CD4-positive, alpha-beta T cell (primary cell): ENCODE measurements at regions not wholly inside any gene's neighbourhood (a gene's known extent, or its start where the extent isn't known, plus 50 kb on each side); places are given as distances from the start of the nearest gene placed in this dataset.

Experiments used
- ATAC-seq: fragments of 200-7000 bp; cut with Tn5 transposase; one replicate; pipeline ENCODE4 v1.10.0; 2022; ENCODE audit warnings: mild to moderate bottlenecking; ENCODE audit not compliant: poor library complexity
- CTCF ChIA-PET: fragments of 350-600 bp; sonication (Branson Sonifier 250); formaldehyde crosslinking; loops from one replicate; lab custom pipeline; 2021; ENCODE audit warnings: antibody characterized with exemption, inconsistent platforms; lab: Charles Lee
- POLR2A ChIA-PET: fragments of 350-600 bp; sonication (Branson Sonifier 250); formaldehyde crosslinking; loops from one replicate; lab custom pipeline; 2021; ENCODE audit warnings: antibody characterized with exemption, inconsistent platforms; lab: Charles Lee
- DNase-seq, 14 experiments: peaks; one replicate each; pipeline ENCODE4 v3.0.0-alpha.2; 2013 to 2020; ENCODE audit warnings: mixed read lengths in 2 of 14
- H3K27ac ChIP-seq, 2 donors: one replicate each; pipeline versions ENCODE4 v1.5.1 to v1.7.0; 2013; ENCODE audit warnings: low read length in 2 of 2, low read depth in 1 of 2, mild to moderate bottlenecking in 1 of 2
- H3K27me3 ChIP-seq, 2 experiments: 1 replicate in 1 of 2; 2 replicates in 1 of 2; pipeline versions ENCODE4 v1.6.1 to v1.7.0; 2013; ENCODE audit warnings: low read length in 2 of 2, control low read depth in 1 of 2, mild to moderate bottlenecking in 1 of 2, moderate library complexity in 1 of 2; ENCODE audit not compliant: insufficient read depth in 2 of 2, control insufficient read depth in 1 of 2
- H3K36me3 ChIP-seq: one replicate; pipeline ENCODE4 v1.6.1; 2013; ENCODE audit warnings: low read length, control low read depth; ENCODE audit not compliant: insufficient read depth
- H3K4me1 ChIP-seq: one replicate; pipeline ENCODE4 v1.6.1; 2013; ENCODE audit warnings: low read length, control low read depth; ENCODE audit not compliant: insufficient read depth
- H3K4me3 ChIP-seq: one replicate; pipeline ENCODE4 v1.5.1; 2013; ENCODE audit warnings: mild to moderate bottlenecking, low read length, moderate library complexity
- H3K9me3 ChIP-seq, 2 experiments: 1 replicate in 1 of 2; 2 replicates in 1 of 2; pipeline versions ENCODE4 v1.6.1 to v1.7.0; 2013; ENCODE audit warnings: low read length in 2 of 2, mild to moderate bottlenecking in 2 of 2, control low read depth in 1 of 2, moderate library complexity in 1 of 2; ENCODE audit not compliant: control insufficient read depth in 1 of 2, insufficient read depth in 1 of 2
- H3K27ac Mint-ChIP-seq: one replicate; pipeline ENCODE4 v1.8.0; 2020; ENCODE audit warnings: mixed read lengths
- H3K27me3 Mint-ChIP-seq: one replicate; pipeline ENCODE4 v1.8.0; 2021; ENCODE audit warnings: mixed read lengths
- H3K36me3 Mint-ChIP-seq: one replicate; pipeline ENCODE4 v1.8.0; 2021; ENCODE audit warnings: low read depth, mixed read lengths
- H3K4me1 Mint-ChIP-seq: one replicate; pipeline ENCODE4 v1.8.0; 2021; ENCODE audit warnings: low read depth, mixed read lengths
- H3K4me3 Mint-ChIP-seq: one replicate; pipeline ENCODE4 v1.8.0; 2020; ENCODE audit warnings: mild to moderate bottlenecking, mixed read lengths
- H3K9me3 Mint-ChIP-seq: one replicate; pipeline ENCODE4 v1.8.0; 2020; ENCODE audit warnings: mixed read lengths
- CTCF ChIP-seq: fragments of 200-600 bp; IDR thresholded peaks from one replicate; pipeline ENCODE4 v1.8.0; 2022; ENCODE audit warnings: antibody characterized with exemption, mild to moderate bottlenecking
- intact Hi-C, 2 experiments: fragments of 100-400 bp; cut with DNase I in 1 of 2; cut with micrococcal nuclease in 1 of 2; formaldehyde crosslinking; loops; one replicate each; pipeline versions ENCODE4 v1.15.1 to v1.9.0; 2023 to 2025; cut with DNase I, micrococcal nuclease

DNA sequence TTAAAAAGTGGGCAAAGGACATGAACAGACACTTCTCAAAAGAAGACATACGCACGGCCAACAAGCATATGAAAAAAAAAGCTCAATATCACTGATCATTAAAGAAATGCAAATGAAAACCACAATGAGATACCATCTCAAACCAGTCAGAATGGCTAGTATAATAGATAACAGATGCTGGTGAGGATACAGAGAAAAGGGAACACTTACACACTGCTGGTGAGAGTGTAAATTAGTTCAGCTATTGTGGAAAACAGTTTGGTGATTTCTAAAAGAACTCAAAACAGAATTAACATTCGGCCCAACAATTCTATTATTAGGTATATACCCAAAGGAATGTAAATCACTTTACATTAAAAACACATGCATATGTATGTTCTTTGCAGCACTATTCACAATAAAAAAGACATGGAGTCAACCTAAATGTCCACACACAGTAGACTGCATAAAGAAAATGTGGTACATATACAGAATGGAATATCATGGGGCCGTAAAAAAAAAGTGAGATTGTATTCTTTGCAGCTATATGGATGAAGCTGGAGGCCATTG lies 1569.0 kb downstream of the OLFM4 start:
- Histone ChIP-seq H3K4me3 (no peak overlapping the region), H3K9me3 (peaks cover 0 to 15% of the 10 kb centered on the region in 2 experiments), H3K27ac (no peak overlapping the region), H3K27me3 (no peaks in the 10 kb centered on the region), H3K36me3 (no peaks in the 10 kb centered on the region), H3K4me1 (no peaks in the 10 kb centered on the region)
- H3K27me3 Mint-ChIP-seq: no peaks in the 10 kb centered on the region
- no peak overlapping the region for H3K4me3 Mint-ChIP-seq
- H3K4me1 Mint-ChIP-seq: no peaks in the 10 kb centered on the region
- ChIA-PET CTCF (no interaction called here), POLR2A (no interaction called here)
- no peak overlapping the region for H3K27ac Mint-ChIP-seq
- DNase-seq (no peak), ATAC-seq (no peak)
- intact Hi-C loops: no loop called here
- peaks cover 27% of the 10 kb centered on the region for H3K9me3 Mint-ChIP-seq
- no peaks in the 10 kb centered on the region for H3K36me3 Mint-ChIP-seq
- TF ChIP-seq CTCF: no peak

GRCh38 chr13:54599413-54599812 lies 1570.8 kb downstream of the OLFM4 start:
- Histone ChIP-seq H3K4me1 (no peaks in the 10 kb centered on the region), H3K9me3 (peaks cover 0 to 4% of the 10 kb centered on the region in 2 experiments), H3K27me3 (no peaks in the 10 kb centered on the region), H3K27ac (no peak overlapping the region), H3K4me3 (no peak overlapping the region), H3K36me3 (no peaks in the 10 kb centered on the region)
- CTCF ChIA-PET: no interaction called here
- POLR2A ChIA-PET: no interaction called here
- Mint-ChIP-seq H3K27ac (no peak overlapping the region), H3K4me1 (no peaks in the 10 kb centered on the region), H3K36me3 (no peaks in the 10 kb centered on the region), H3K27me3 (no peaks in the 10 kb centered on the region), H3K9me3 (peaks cover 29% of the 10 kb centered on the region), H3K4me3 (no peak overlapping the region)
- DNase-seq: no peak
- TF ChIP-seq CTCF: no peak
- no peak for ATAC-seq
- intact Hi-C loops: no loop called here

DNA sequence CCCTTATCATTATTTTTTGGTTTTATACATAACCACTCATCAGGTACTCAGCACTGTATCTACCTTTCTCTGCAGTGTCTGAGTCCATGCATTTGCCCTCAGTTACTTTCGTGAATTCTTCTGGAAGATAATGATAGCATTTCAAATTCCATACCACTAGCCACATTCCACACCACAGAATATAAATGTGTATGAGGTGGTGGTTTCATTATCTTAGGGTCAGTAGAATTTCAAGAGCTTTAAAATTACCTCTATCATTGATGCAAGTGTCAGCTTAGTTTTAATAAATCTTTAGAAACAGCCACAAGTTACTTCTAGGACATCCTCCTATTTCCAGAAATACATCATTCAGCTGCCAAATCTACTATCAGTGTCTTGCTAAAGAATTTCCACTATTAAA lies 1578.3 kb downstream of the OLFM4 start:
- no peaks in the 10 kb centered on the region for H3K36me3 ChIP-seq
- TF ChIP-seq CTCF: no peak
- POLR2A ChIA-PET: no interaction called here
- H3K27me3 Mint-ChIP-seq: no peaks in the 10 kb centered on the region
- CTCF ChIA-PET: no interaction called here
- intact Hi-C loops: no loop called here
- no peak overlapping the region for H3K27ac Mint-ChIP-seq
- H3K27me3 ChIP-seq: no peaks in the 10 kb centered on the region
- no peak for DNase-seq
- ATAC-seq: no peak
- H3K4me3 ChIP-seq: no peak overlapping the region
- peaks cover 15% of the 10 kb centered on the region for H3K9me3 Mint-ChIP-seq
- no peaks in the 10 kb centered on the region for H3K4me1 Mint-ChIP-seq
- H3K4me1 ChIP-seq: no peaks in the 10 kb centered on the region
- H3K9me3 ChIP-seq: no peaks in the 10 kb centered on the region
- H3K4me3 Mint-ChIP-seq: no peak overlapping the region
- H3K27ac ChIP-seq: no peak overlapping the region
- no peaks in the 10 kb centered on the region for H3K36me3 Mint-ChIP-seq
